HG02642 (cell line): ENCODE measurements at regions not wholly inside any gene's neighbourhood (a gene's known extent, or its start where the extent isn't known, plus 50 kb on each side); places are given as distances from the start of the nearest gene placed in this dataset.
"Not testable (repeated sequence)": the region's sequence is repeated elsewhere in the genome, so short reads cannot be mapped to it uniquely, and the experiment has no call there.

Experiments
- ATAC-seq: cut with Tn5 transposase; IDR thresholded peaks from one replicate; pipeline ENCODE4 v1.9.1; 2021; ENCODE audit warnings: mild to moderate bottlenecking; ENCODE audit not compliant: unreplicated experiment, poor library complexity

GRCh38 chr2:7655629-7656028, 738.4 kb downstream of the RNF144A start:
- ATAC-seq, result no peak

DNA sequence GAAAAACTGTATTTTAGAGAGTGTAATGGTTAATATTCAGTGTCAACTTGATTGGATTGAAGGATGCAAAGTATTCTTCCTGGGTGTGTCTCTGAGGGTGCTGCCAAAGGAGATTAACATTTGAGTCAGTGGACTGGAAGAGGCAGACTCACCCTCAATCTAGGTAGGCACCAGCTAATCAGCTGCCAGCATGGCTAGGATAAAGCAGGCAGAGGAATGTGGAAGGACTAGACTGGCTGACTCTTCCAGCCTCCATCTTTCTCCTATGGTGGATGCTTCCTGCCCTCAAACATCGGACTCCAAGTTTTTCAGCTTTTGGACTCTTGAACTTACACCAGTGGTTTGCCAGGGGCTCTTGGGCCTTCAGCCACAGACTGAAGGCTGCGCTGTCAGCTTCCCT, 740.3 kb downstream of the RNF144A start:
- not testable (repeated sequence) for ATAC-seq

GRCh38 chr2:7658486-7658885, 741.3 kb downstream of the RNF144A start:
- no peak for ATAC-seq

DNA sequence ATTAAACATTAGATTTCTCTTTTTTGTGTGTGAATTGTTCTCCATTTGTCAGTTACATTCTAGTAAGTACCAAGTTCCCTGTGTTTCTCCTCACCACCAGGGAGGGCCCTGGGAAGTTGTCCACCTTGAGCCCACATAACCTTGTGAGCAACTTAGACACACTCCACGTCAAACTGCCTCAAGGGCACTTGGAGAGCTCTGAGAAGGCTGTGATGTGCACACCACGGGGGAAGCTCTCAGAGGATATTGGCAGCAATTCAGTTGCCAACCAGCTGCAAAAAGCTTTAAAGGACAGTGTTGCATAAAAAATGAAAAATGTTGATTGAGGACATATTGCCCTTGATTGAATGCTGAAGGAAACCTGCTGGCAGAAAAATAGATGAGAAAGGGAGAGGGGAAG, 743.6 kb downstream of the RNF144A start:
- no peak for ATAC-seq

DNA sequence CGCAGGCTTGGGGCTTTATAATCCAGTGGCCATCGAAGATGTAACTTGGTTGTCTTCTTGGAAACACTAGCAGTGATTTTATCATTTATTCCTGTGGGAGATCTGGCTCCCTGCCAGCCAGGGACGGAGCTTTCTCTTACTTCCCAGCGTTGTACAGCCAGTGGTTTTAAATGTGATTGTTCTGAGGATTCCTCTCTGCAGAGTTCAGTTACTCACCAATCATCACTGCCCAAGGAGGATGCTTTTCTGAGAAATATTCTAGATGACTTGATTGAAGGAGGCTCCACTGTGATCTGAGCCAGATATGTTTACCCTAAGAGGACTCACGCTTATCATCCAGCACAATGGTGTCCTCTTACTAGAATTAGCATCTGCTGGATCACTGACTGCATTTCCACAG, 744.3 kb downstream of the RNF144A start:
- no peak for ATAC-seq

DNA sequence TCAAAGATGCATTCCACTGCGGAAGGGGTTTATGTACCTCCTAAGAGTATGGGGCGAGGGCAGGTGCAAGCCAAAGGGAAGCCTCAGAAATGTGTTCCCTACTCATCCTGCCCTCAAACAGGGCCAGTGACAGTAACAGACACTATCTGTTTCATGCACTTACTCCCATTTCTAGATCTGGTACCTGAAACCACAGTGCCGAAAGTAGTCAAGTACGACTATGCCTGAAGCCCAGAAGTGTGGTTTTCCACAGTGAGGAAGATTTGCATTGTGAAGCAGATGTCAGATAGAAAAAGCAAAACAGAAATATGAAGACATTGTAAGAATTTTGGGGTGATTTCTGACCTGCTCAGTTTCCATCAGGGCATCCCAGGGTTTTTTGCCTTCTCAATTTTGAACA, 748.7 kb downstream of the RNF144A start:
- peak; percentile 60 for ATAC-seq

DNA sequence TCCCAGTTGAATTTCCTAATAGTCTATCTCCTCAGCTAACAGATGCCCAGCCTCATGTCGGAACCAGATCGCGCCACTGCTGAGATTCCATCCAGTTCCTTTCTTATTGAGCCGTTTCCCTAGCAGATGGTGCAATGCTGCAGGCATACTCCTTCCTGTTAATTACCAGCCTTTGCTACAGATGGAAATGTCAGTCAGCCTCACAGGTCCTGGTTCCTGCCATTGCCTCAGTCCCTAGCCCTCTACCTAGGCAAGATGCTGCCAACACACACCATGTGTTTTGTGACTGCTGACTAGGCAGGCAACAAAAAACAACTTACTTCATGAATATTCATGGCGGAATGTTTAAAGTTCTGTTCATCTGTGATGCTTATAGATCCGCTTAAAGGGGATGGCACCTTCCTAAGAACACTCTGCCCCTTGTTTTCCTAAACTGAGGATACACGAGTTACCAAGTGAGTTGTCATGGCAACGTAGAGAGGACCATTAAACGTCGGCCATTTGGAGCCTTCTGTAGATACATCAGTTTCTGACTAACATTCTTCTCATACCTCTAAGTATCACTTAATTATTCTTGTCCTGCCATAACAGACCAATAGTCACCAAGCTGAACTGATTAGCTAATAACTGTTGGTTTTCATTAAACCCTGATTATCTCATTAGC, 749.5 kb downstream of the RNF144A start:
- ATAC-seq, result no peak

- no peak for ATAC-seq
Measured at GRCh38 chr2:7667260-7667757, 750.1 kb downstream of the RNF144A start.

DNA sequence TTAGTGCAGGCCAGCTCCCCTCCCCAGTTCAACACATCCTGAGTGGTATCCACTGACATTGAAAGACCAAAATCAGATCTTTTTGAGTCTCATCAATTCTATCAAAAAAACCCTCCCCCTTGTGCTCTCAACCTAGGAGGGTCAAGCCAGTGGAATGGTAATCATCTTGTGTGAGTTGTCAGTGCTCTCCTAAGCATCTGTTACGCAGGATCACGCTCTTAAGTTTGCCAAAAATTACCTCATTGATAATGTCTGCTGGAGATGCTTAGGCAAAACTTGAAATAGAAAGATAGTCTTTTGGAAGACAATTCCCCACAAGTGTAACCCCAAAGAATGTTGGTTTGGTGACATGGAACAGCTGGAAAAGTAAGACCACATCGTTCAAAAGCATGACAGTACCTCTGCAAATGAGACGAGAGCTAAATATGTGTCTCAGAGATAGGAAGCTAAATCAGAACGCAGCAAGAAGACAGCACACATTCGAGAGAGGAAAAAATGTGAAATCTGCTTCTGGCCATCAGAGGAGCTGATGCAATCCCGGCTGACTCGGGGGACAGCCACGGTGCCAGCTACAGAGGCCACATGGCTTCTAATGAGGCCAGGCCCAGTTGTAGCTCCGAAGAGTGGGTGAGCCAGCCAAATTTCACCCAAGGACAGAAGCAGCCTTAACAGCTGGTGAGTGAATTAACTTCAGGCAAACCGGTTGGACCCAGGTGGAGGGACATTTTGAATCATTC, 753.9 kb downstream of the RNF144A start:
- ATAC-seq, result no peak

- ATAC-seq, result no peak
Measured at GRCh38 chr2:7672027-7672684, 754.9 kb downstream of the RNF144A start.

- ATAC-seq, result no peak
Measured at GRCh38 chr2:7672685-7673071, 755.5 kb downstream of the RNF144A start.

DNA sequence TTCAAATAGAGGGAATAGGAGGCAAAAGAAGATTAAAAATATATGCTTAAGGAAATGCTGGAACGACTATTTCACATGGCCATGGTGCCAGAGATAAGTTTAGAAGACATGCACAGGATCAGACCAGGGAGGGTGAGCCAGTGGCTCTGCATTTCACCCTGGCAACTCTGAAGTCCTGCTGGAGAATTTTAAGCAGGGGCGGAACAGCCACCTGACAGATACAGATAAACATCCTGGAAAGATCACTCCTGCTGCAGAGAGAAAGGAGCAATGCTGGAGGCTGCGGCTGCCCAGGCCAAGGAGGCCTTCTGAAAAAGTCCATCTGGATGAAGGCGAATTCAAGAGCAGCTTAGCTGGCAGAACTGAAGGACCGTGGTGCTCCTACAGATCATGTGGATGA, 755.9 kb downstream of the RNF144A start:
- no peak for ATAC-seq

- ATAC-seq, result no peak
Measured at GRCh38 chr2:7673853-7674252, 756.6 kb downstream of the RNF144A start.

GRCh38 chr2:7674606-7675005, 757.4 kb downstream of the RNF144A start:
- ATAC-seq, result no peak

DNA sequence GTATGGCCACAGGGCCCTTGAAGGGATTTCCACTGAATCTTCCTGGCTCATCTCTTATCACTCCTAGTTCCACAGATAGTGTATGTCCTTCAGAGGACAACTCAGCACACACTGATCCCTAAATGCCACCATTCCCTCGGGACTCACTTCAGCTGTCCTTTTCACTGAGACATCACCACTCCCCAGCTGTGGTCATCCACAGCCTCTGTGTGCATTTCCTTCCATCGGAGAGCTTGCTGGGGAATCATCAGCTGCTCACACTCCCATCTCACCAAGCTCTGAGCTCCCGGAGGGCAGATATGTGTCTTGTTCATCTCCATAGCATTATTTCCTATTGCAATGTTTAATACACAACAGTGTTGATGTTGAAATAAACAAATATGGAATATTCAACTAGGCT, 759.5 kb downstream of the RNF144A start:
- no peak for ATAC-seq

DNA sequence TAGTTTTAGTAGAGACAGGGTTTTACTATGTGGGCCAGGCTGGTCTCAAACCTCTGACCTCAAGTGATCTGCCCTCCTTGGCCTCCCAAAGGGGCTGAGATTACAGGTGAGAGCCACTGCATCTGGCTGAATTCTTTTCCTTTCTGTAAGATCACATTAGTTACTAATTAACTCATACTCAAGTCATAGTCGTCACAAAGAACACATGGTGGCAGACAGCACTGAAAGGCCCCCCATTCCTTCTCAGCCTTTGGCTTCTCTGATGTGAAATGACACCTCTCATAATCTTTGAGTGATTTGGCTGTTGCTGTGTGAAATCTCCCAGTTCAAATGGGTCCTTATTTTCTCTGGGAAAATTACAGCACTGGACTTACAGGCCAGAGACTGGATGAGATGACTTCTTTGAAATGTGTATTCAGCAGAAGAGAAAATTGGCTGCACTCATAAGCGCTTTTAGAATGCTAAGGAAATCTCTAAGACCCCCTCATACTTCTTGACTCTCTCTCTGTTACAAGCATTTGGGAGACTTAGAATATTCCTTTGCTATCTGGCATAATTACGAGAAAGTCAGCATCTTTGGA, 764.8 kb downstream of the RNF144A start:
- no peak for ATAC-seq

DNA sequence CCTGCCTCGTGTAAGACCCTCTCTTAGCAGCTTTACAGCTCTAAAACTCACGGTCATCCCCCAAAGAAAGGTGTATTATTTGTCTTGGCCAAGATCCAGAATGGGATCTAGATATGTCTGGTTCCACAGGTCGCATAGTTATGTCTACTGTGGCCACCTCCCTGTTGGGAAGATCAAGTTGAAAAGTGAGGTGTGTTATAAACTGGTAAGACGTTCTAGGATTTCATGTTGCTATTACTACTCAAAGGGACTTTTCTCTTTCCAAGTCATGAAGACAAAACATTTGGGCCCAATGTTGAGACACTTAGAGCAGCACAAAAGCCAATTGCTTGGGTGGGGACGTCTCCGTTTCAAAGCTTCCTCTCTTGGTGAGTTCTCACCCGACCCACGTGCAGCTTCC, 766.0 kb downstream of the RNF144A start:
- ATAC-seq, result no peak

DNA sequence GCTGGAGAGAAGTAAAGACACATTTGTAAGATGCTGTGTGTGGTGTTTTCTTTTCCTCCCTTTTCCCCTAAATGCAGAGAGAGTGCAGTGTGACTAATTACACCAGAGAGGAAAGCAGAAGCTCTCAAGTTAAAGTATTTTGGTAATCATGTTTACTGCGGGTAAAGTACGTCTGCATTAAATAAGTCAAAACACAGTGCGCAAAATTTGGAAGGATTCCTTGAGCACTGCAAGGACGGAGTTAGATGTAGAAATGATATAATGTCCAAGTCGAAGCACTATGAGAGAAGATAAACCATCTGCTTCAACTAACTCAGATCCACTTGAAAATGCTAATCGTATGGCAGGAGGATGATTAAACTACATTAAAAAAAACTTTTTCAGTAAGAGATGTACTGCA, 766.5 kb downstream of the RNF144A start:
- no peak for ATAC-seq

DNA sequence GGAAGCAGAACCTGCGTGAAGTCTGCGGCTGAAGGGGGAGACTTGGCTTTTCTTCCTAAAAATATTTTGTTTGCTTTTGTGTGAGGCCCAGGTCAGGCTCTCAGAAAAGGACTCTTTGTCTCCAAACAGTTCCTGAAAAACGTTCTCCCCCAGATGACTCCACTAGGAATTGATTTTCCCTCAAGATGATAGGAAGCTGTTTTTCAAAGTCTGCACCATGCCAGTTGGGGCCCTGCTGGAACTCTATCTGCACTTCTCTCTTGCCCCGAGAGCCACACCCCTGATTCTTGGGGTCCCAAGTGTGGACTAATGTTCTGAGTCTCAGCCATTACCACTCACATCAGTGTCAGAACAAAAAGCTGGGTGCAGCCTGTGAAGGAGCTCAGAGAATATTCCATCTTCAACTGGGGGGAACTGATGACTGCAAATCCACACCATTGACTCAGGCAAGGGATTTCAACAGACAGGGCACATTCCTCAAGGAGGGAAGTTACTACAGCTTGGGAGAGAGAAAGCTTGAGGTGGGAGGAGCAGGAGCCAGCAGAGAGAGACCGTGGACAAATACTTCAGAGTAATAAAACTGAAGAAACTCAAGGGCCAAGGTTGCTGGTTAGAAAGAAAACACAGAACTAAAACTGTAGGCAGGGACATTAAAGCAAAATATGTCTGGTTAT, 768.3 kb downstream of the RNF144A start:
- no peak for ATAC-seq

- no peak for ATAC-seq
Measured at GRCh38 chr2:7686016-7686385, 768.8 kb downstream of the RNF144A start.
